ENCODE measurements at regions not wholly inside any gene's neighbourhood (a gene's known extent, or its start where the extent isn't known, plus 50 kb on each side); places are given as distances from the start of the nearest gene placed in this dataset.

GRCh38 chr2:150705767-150706166 lies 218.3 kb upstream of the RND3 start:
- no peak for TF ChIP-seq EZH2 (optimal IDR thresholded peaks at IDR 0.05; ENCODE audit: low read depth, low read length)
- no peak for TF ChIP-seq CTCF (IDR thresholded peaks at IDR 0.05; ENCODE audit: low read length)
- TF ChIP-seq EZH2phosphoT487 (IDR thresholded peaks at IDR 0.05; ENCODE audit: low read length): no peak
